ENCODE measurements at regions not wholly inside any gene's neighbourhood (a gene's known extent, or its start where the extent isn't known, plus 50 kb on each side); places are given as distances from the start of the nearest gene placed in this dataset.
A peak's percentile ranks its signal among the peaks of the same experiment; 100 is the strongest.
"Not testable (repeated sequence)": the region's sequence is repeated elsewhere in the genome, so short reads cannot be mapped to it uniquely, and the experiment has no call there.

DNA sequence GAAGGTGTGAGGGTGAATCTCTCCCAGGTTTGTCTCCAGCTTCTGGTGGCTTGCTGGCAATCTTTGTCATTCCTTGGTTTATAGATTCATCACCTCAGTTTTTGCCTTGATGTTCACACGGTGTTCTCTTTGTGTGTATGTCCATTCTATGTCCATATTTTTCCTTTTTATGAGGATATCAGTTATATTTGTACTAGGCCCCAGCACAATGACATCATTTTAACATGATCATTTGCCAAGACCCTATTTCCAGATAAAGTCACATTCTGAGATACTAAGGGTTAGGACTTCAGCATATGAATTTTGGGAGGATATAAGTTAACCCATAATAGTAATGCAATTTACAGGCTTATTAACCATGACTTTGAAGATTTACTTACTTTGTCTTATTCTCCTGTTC lies 649.0 kb downstream of the CPS1 start:
- DNase-seq (ENCODE audit: low read depth), result no peak
- TF ChIP-seq, protein P1, sequence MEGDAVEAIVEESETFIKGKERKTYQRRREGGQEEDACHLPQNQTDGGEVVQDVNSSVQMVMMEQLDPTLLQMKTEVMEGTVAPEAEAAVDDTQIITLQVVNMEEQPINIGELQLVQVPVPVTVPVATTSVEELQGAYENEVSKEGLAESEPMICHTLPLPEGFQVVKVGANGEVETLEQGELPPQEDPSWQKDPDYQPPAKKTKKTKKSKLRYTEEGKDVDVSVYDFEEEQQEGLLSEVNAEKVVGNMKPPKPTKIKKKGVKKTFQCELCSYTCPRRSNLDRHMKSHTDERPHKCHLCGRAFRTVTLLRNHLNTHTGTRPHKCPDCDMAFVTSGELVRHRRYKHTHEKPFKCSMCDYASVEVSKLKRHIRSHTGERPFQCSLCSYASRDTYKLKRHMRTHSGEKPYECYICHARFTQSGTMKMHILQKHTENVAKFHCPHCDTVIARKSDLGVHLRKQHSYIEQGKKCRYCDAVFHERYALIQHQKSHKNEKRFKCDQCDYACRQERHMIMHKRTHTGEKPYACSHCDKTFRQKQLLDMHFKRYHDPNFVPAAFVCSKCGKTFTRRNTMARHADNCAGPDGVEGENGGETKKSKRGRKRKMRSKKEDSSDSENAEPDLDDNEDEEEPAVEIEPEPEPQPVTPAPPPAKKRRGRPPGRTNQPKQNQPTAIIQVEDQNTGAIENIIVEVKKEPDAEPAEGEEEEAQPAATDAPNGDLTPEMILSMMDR (IDR thresholded peaks at IDR 0.05; ENCODE audit: control insufficient read depth, extremely low read depth, insufficient read depth), result no peak
- no peak overlapping the region for H3K4me3 ChIP-seq (ENCODE audit: low read depth, low read length)

DNA sequence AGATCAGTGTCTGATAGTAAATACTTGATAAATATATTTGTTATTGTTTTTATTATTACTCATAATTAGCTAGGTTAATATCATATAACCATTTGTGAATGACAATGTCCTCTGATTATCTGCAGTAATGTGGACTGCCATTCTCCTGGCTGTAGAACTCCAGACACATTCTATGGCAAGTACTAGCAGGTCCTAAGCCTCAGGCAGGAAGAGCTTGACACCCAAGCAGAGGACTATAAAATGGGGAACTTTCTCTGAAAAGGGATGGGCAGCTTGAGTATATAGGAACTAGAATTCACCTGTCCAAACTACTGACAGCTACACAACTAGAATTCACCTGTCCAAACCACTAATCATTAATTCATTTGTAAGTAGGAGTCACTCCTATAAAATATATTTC lies 649.4 kb downstream of the CPS1 start:
- TF ChIP-seq, protein P1 (IDR thresholded peaks at IDR 0.05; ENCODE audit: control insufficient read depth, extremely low read depth, insufficient read depth), result no peak
- no peak overlapping the region for H3K4me3 ChIP-seq (ENCODE audit: low read depth, low read length)
- DNase-seq (ENCODE audit: low read depth), result no peak

DNA sequence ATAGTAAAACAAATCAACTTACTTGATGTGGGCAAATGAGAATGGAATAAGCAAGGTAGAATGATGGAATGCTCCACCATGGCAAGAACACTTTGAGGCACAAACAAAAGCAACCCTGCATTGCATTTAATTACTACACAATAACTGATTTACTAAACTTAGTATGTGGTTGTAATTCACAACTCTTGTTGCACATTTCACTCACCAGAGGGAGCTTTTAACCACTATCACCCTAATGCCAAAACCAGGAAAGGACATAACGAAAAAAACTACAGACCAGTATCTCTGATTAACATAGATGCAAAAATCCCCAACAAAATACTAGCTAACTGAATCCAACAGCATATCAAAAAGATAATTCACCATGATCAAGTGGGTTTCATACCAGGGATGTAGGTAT lies 659.8 kb downstream of the CPS1 start:
- H3K4me3 ChIP-seq (ENCODE audit: low read depth, low read length), result no peak overlapping the region
- TF ChIP-seq, protein P1 (IDR thresholded peaks at IDR 0.05; ENCODE audit: control insufficient read depth, extremely low read depth, insufficient read depth), result peak; percentile 54
- DNase-seq (ENCODE audit: low read depth), result no peak

DNA sequence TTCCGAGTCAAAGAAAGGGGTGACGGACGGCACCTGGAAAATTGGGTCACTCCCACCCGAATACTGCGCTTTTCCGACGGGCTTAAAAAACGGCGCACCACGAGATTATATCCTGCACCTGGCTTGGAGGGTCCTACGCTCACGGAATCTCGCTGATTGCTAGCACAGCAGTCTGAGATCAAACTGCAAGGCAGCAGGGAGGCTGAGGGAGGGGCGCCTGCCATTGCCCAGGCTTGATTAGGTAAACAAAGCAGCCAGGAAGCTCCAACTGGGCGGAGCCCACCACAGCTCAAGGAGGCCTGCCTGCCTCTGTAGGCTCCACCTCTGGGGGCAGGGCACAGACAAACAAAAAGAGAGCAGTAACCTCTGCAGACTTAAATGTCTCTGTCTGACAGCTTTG lies 663.1 kb downstream of the CPS1 start:
- not testable (repeated sequence) for DNase-seq (ENCODE audit: low read depth); H3K4me3 ChIP-seq (ENCODE audit: low read depth, low read length)

DNA sequence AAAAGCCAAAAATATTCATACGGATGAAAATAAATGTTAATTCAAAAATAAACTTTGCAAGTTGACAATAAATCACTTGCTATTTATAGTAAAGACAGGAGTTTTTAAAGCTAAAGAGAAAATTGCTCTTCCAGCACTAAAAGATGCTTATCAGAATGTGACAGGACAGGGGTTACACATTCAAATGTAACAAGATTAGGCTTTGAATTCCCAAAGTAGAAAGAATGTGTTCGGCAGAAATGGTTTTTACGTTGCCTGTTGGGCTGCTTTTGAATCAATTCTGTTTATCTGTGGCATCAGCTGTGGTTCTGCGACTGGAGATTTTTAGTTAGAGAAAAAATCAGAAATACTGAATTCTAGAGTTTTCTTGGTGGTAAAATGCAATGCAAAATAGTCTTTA lies 669.4 kb downstream of the CPS1 start:
- H3K4me3 ChIP-seq (ENCODE audit: low read depth, low read length), result no peak overlapping the region
- no peak for DNase-seq (ENCODE audit: low read depth)
- TF ChIP-seq, protein P1 (IDR thresholded peaks at IDR 0.05; ENCODE audit: control insufficient read depth, extremely low read depth, insufficient read depth), result no peak

DNA sequence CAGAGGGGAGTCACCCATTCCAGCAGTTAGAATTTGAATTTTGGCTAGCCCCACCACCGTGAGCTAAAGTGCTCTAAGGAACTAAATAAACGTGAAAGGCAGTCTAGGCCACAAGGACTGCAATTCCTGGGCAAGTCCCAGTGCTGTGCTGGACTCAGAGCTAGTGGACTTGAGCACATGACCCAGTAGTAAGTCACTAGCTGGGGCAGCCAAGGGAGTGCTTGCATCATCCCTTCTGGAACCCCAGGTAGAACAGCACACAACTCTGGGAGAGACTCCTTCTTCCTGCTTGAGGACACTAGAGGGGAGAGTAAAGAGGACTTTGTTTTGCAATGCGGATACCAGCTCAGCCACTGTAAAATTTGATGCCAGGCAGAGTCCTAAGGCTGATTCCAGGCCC lies 672.2 kb downstream of the CPS1 start:
- no peak overlapping the region for H3K4me3 ChIP-seq (ENCODE audit: low read depth, low read length)
- no peak for DNase-seq (ENCODE audit: low read depth)
- TF ChIP-seq, protein P1 (IDR thresholded peaks at IDR 0.05; ENCODE audit: control insufficient read depth, extremely low read depth, insufficient read depth), result no peak

DNA sequence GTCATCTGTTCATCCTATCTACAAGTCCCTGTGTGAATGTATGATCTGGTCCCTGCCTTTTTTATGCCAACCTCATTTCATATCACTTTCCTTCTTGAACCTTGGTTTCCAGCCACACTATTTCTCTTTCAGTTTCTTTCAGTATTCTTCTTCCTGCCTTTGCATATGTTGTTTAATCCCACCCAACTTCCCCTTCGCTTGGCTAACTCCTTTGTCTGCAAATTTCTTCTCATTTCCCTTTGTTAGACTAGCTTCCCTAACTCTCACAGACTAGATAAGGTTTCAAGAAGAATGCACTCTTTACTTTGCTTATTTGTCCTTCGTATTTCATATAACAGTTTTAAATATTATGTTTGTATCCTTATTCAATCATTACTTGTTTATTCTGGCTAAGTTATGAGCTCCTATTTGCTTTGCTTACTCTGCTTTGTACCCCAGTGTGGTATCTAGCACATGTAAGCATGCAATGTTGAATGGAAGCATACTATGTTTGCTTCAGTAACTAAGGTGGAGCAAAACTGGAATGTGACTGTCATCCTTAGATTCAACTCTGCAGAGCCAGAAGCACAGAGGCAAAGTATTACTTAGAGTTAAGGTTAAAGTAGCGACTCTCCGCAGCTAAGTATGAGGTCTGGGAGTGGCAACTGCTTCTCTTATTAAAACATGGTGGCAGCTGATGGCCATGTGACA lies 681.3 kb downstream of the CPS1 start:
- TF ChIP-seq, protein P1 (IDR thresholded peaks at IDR 0.05; ENCODE audit: control insufficient read depth, extremely low read depth, insufficient read depth), result no peak
- DNase-seq (ENCODE audit: low read depth), result no peak
- H3K4me3 ChIP-seq (ENCODE audit: low read depth, low read length), result no peak overlapping the region
